ENCODE measurements at regions not wholly inside any gene's neighbourhood (a gene's known extent, or its start where the extent isn't known, plus 50 kb on each side); places are given as distances from the start of the nearest gene placed in this dataset.

GRCh38 chr2:188805219-188805618 lies 169.0 kb upstream of the COL3A1 start:
- TF ChIP-seq TARDBP (IDR thresholded peaks at IDR 0.05) (no peak), HDGF (IDR thresholded peaks at IDR 0.05; ENCODE audit: borderline replicate concordance) (no peak), SP1 (IDR thresholded peaks at IDR 0.05) (no peak), LEF1 (IDR thresholded peaks at IDR 0.05; ENCODE audit: borderline replicate concordance) (no peak)

Measured in HEK293T (cell line).